HL-60 (cell line): ENCODE measurements at regions not wholly inside any gene's neighbourhood (a gene's known extent, or its start where the extent isn't known, plus 50 kb on each side); places are given as distances from the start of the nearest gene placed in this dataset.

Experiments
- DNase-seq, 2 experiments: peaks; one replicate each; pipeline ENCODE4 v3.0.0-alpha.2; 2010 to 2020; ENCODE audit warnings: low read depth in 1 of 2, low spot score in 1 of 2
- H3K27ac ChIP-seq: fragments of 250-450 bp; sonication (Bioruptor Pico); replicated peaks from 2 replicates; pipeline ENCODE4 v1.5.1; 2020; ENCODE audit warnings: mild to moderate bottlenecking, moderate library complexity
- H3K27me3 ChIP-seq: fragments of 250-450 bp; sonication (Bioruptor Pico); 2 replicates; pipeline ENCODE4 v1.5.1; 2021; ENCODE audit warnings: mild to moderate bottlenecking, moderate library complexity; ENCODE audit not compliant: insufficient read depth, poor library complexity, severe bottlenecking
- H3K4me3 ChIP-seq: replicated peaks from 2 replicates; pipeline ENCODE4 v1.5.1; 2011; ENCODE audit warnings: mild to moderate bottlenecking, control low read depth, low read length; ENCODE audit not compliant: insufficient read depth
- CTCF ChIP-seq: IDR thresholded peaks from one replicate; pipeline ENCODE4 v1.5.1; 2011; ENCODE audit warnings: low read length, control low read depth, inconsistent platforms; ENCODE audit not compliant: insufficient read depth
- GABPA ChIP-seq: IDR thresholded peaks from 2 replicates; pipeline ENCODE4 v1.6.1; 2012; ENCODE audit warnings: low read depth
- POLR2AphosphoS5 ChIP-seq: IDR thresholded peaks from 2 replicates; pipeline ENCODE4 v1.6.1; 2012; ENCODE audit warnings: low read depth
- REST ChIP-seq: IDR thresholded peaks from 2 replicates; pipeline ENCODE4 v1.6.1; 2012; ENCODE audit warnings: low read depth; ENCODE audit not compliant: insufficient replicate concordance
- SPI1 ChIP-seq: IDR thresholded peaks from 2 replicates; pipeline ENCODE4 v1.6.1; 2012; ENCODE audit warnings: low read depth, mild to moderate bottlenecking, borderline replicate concordance

- no peak for TF ChIP-seq POLR2AphosphoS5
- Histone ChIP-seq H3K27ac (no peak overlapping the region), H3K27me3 (no peaks in the 10 kb centered on the region), H3K4me3 (no peak overlapping the region)
- DNase-seq: no peak
Observed at GRCh38 chr10:85157206-85157605, 828.8 kb downstream of the CCSER2 start.

GRCh38 chr10:85168243-85168642 lies 839.9 kb downstream of the CCSER2 start:
- Histone ChIP-seq H3K27me3 (no peaks in the 10 kb centered on the region), H3K27ac (no peak overlapping the region), H3K4me3 (no peak overlapping the region)
- TF ChIP-seq CTCF: no peak
- no peak for TF ChIP-seq REST
- no peak for TF ChIP-seq SPI1
- TF ChIP-seq POLR2AphosphoS5: no peak
- TF ChIP-seq GABPA: no peak
- no peak for DNase-seq

GRCh38 chr10:85170026-85170425 lies 841.6 kb downstream of the CCSER2 start:
- Histone ChIP-seq H3K27ac (no peak overlapping the region), H3K27me3 (no peaks in the 10 kb centered on the region), H3K4me3 (no peak overlapping the region)
- no peak for TF ChIP-seq CTCF
- no peak for TF ChIP-seq GABPA
- no peak for TF ChIP-seq POLR2AphosphoS5
- no peak for TF ChIP-seq SPI1
- no peak for TF ChIP-seq REST
- DNase-seq: no peak

- TF ChIP-seq POLR2AphosphoS5: no peak
- no peak for TF ChIP-seq SPI1
- no peak for TF ChIP-seq GABPA
- no peak for TF ChIP-seq CTCF
- H3K27me3 ChIP-seq: no peaks in the 10 kb centered on the region
- DNase-seq: no peak
- H3K27ac ChIP-seq: no peak overlapping the region
- no peak overlapping the region for H3K4me3 ChIP-seq
Observed at GRCh38 chr10:85175635-85176034, 847.2 kb downstream of the CCSER2 start.
